ENCODE measurements at regions not wholly inside any gene's neighbourhood (a gene's known extent, or its start where the extent isn't known, plus 50 kb on each side); places are given as distances from the start of the nearest gene placed in this dataset.
A peak's percentile ranks its signal among the peaks of the same experiment; 100 is the strongest.

DNA sequence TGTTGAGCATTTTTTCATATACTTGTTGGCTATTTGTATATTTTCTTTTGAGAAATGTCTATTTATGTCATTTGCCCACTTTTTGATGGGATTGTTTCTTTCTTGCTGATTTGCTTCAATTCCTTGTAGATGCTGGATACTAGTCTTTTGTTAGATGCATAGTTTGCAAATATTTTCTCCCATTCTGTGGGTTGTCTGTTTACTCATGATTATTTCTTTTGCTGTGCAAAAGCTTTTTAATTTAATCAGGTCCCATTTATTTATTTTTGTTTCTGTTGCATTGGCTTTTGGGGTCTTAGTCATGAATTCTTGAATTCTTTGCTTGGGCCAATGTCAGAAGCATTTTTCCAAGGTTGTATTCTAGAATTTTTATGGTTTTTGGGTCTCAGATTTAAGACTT, 251.7 kb downstream of the WNT5A start:
- DNase-seq (ENCODE audit: low spot score): no peak

GRCh38 chr3:55226696-55227095, 260.4 kb downstream of the WNT5A start:
- no peak for DNase-seq (ENCODE audit: low spot score)

- DNase-seq (ENCODE audit: low spot score): no peak
Observed at GRCh38 chr3:55218577-55218976, 268.5 kb downstream of the WNT5A start.

- no peak for DNase-seq (ENCODE audit: low spot score)
Observed at GRCh38 chr3:55207744-55208143, 279.4 kb downstream of the WNT5A start.

DNA sequence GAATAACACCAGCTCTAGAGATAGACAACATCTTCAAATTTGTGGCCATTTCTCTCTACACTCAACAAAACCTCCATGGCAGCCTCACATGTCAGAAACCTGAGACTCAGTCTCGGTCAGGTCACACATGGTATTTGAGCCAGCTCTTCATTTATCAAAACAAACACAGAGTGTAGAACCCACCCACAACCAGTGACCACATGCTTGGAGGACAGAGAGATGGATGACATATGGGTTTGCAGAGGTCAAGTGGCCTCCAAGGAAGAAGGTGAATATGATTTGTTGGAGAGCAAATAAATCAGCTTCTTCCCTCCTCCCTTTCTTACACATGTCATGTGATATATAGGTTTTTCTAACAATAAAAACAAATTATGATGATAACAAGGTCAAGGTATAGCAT, 278.1 kb upstream of the LRTM1 start:
- DNase-seq (ENCODE audit: low spot score): no peak

DNA sequence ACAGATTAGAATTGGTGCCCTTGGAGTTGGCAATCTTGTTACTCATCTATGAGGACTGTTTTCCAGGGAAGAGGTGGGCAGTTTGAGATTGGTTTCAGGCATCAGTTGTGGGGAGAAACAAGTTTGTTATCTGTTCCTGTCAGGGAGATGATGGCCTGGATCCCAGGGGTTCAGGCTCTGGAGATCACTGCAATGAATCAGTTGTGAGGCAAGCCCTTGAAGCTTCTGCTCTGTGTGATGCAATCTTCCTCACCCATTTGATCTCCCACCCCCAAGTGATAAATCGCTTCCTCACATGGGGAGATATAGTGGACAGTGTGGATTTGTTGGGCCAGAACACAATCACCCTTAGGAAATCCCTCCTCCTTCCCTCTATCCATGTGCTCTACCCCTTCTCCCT, 276.6 kb upstream of the LRTM1 start:
- no peak for DNase-seq (ENCODE audit: low spot score)

DNA sequence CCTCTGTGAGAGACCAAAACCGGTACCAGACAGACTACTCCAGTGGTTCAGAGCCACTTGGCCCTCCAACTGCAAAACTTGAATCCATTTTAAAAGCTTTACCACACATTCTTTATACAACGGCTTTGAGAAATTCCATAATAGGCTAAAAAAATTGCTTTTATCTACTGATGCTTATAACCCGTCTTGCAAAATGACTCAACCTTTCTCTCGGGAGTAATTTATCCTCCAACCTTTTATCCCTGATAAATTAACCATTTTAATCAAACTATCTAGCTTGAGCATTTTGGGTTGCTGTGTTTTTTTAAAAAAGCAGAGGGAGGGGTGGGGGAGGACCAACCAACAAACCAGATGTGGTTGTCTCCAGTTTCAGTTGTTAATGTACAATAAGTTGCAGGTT, 275.7 kb upstream of the LRTM1 start:
- no peak for DNase-seq (ENCODE audit: low spot score)

DNA sequence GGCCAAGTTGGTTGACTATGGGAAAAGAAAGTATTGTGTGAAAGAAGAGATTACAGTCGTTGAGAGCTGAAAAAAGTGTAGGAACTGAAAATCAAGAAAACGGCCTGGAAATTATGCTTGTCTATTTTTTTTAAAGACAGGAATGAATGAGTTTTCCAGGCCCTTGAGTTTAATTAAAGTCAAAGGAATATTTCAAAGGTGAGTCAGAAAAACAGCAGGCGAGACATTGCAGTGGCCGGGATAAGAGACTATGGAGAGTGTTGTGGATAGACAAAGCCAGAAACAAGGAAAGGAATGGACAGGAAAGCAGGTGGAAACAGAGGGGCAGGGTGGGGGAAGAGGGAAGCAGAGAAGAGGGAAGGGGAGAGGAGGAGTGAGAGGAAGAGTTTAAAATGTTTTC, 275.1 kb upstream of the LRTM1 start:
- DNase-seq (ENCODE audit: low spot score): peak; percentile 48

DNA sequence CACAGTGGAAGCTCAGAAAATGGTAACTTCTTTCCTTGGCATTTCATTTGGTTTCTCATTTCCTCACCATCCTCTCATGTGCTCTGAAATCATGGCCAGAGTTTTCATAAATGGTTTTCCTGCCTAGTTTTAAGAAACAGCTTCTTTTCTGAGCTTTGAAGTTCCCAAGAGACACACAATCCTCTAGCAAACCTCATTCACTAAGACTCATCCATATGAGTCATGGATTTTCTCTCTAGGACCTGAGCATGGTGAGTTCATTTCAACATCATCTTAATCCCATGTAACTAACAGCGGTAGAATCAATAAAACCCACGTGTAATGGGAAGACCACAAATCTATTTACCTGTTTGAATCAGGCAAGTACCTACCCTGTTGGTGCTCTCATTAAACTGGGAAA, 274.5 kb upstream of the LRTM1 start:
- DNase-seq (ENCODE audit: low spot score): peak; percentile 48

DNA sequence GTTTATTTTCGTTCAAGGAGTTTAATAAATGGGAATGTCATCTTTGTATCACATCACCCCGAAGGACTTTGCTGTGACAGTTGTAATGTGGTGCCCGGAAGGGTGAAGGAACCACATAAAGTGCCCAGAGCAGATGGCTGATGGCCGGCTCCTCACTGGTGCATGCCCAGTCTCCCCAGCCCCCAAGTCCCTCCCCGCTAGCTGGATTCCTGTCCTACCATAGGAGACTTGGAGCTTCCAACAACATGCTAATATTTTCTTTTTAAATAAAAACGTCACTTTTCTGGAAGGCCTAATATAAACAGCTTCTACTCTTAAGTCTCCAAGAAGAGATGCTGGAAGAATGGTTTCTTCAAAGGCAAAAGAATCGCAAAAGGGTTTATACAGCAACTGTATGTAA, 273.9 kb upstream of the LRTM1 start:
- no peak for DNase-seq (ENCODE audit: low spot score)

DNA sequence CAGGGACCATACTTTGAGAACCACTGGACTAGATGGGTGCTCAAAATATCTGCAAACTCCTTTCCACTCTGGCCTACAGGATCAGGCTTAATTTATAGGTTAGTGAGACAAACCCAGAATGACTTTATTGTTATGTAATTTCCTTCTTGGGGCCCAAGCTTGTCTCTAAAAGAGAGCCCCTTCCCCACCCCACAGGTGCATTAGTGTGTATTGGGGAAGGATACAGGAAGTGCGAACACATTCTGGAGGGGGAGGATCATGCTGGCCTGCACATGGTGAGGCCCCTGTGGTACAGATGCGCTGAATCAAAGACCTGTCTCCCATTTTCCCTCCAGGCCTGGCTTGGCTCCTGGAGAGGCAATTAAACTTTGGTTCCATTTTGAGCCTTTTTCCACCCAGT, 273.0 kb upstream of the LRTM1 start:
- no peak for DNase-seq (ENCODE audit: low spot score)

DNA sequence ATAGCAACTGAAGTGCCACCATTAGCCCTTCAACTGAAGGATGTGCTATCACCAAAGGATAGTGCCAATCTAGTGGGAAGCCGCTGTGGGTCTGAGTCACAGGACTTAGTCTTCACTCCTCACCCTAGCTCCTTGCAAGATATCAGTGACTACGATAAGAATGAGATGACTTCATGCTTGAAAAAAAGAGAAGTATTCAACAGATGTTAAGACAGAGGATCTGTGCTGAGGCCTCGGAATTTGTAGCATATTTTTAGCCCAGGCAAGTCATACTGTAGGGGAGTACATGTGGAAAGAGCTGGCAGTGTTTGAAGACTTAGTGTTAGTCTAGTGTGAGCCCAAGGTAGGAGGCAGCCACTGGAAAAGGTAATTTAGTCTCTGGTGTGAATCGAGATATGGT, 270.7 kb upstream of the LRTM1 start:
- DNase-seq (ENCODE audit: low spot score): no peak

DNA sequence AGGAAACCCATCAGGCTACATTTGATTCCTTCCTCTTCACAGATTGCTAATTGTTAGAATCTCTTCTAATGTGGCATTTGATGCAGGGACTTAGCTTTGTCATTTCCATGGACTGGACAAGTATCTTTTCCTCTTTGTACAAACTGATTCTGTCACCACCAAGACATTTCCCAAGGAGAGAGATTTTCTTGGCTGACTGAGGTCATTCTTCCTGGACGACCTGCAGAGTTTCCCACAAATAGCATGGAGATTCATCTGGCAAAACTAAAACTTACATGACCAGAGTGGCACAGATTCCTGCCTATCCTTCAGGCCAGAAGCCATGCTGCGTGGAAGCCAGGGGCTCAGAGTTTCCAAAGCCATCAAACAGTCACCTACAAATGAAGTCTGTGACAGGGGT, 269.2 kb upstream of the LRTM1 start:
- no peak for DNase-seq (ENCODE audit: low spot score)

- no peak for DNase-seq (ENCODE audit: low spot score)
Observed at GRCh38 chr3:55196495-55196894, 268.6 kb upstream of the LRTM1 start.

- no peak for DNase-seq (ENCODE audit: low spot score)
Observed at GRCh38 chr3:55194376-55194775, 266.5 kb upstream of the LRTM1 start.

- no peak for DNase-seq (ENCODE audit: low spot score)
Observed at GRCh38 chr3:55191911-55192775, 264.3 kb upstream of the LRTM1 start.

DNA sequence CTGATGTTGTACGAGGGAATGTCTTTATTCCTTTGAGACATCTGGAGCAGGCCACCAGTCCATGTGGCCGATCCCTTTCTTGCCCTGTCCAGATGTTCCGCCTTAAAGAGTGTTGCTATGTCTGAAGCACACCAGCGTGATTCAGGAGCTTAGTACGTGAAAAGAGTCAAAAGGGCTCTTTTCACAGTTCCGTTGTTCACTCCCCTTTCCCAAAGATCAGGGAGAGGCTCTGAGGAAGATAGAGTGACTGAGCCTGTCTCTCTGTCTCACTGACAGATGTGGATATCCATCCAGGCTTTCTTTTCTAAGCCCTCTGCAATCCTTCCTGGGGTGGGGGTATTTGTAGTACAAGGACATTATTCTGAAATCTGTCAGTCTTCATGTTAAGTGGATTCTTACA, 262.5 kb upstream of the LRTM1 start:
- DNase-seq (ENCODE audit: low spot score): no peak

GRCh38 chr3:55189359-55189801, 261.5 kb upstream of the LRTM1 start:
- peak; percentile 92 for DNase-seq (ENCODE audit: low spot score)

DNA sequence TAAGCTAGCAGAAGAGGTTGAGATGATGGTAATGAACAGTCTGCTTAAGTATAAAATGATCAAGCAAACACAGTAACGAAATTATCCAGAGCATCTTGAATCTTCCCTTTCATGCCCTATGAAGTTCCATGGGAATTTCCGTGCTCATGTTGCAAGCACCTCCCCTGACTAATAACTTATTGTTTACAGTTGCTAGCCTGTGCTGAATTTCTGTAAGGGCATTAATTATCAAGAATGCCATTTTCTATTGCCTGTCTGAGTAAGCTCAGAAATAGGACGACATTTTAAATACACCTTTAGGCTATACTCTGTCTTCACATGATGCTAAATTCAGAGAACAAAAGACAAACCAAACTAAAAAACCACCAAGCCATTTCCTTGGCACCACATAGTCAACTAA, 257.5 kb upstream of the LRTM1 start:
- DNase-seq (ENCODE audit: low spot score): no peak

DNA sequence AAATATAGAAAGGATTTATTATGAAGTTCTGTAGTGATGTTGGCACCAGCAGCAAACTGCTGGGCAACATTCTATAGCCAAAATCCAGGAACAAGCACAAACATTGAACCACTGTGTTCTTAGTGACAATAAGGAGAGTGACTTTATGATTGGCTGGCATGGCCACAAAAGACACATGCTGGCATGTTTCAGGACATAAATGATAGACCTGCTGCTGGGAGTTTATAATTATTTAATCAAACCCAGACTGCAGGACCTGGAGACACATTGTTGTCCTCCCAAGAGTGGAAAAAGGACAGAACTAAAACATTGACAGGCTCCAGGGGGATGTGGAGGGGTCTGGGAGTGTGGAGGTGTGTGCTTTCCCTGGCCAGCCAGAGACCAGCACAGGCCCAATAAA, 255.3 kb upstream of the LRTM1 start:
- no peak for DNase-seq (ENCODE audit: low spot score)

DNA sequence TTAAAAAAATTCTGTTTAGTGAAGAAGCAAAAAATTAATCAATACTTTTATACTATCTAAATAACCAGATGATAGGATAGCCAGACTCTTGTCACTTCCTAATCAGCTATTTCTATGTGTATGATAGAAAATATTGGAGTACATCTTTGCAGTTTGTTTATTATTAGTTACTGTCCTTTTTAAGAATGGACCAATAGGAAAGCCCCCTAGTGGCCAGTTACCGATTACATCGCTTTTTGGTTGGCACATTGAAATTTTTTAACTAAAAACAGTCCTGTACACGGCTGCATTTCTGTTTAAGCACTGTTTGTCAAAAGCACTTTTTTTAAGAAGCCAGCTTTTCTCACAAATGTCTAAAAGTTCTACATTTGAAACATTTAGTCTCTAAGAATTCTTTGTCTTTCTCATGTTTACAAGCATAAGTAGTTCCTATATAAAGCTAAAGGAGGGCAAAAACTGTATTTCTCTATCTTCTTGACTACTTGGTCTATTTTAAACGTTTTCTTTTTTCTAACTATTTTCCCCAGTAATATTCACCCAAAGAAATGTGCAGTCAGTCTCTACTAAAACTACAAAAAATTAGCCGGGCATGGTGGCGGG, 253.2 kb upstream of the LRTM1 start:
- DNase-seq (ENCODE audit: low spot score): peak; percentile 72

DNA sequence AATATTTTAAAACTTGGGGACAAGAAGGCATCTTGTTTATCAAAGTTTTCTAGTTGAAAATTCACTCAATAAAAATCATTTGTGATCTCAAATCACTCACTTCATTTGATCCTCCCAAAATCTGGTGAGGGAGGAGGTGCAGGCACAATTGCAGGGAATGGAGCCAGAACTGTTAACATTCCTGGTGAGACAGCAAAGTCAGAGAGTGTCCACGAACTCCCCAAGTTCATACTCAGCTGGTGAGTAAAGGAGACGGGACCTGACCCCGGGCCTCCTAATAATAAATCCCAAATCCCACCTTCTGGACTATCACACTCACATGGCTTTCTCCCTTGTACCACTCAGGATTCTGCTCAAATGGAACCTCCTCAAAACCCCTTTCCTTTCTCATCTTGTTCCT, 252.3 kb upstream of the LRTM1 start:
- no peak for DNase-seq (ENCODE audit: low spot score)

GRCh38 chr3:55178336-55178735, 250.5 kb upstream of the LRTM1 start:
- no peak for DNase-seq (ENCODE audit: low spot score)

DNA sequence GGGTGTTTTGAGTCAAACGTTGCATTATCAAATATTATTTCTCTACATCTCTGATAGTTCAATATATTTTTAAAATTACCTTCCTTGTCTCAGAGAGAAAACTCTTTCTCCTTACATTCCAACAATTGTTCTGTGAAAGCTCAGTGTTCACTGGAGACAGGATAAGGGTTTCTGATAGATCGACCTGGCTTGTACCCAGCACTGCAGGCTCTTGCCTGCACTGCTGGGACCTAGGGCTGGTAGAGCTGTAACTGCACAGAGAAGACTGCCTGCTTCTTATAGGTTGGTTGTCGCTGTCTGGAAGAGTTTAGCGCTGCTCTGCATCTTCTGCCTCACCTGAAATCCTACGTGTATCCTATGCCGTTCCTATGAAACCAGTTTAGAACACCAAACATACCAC, 249.9 kb upstream of the LRTM1 start:
- no peak for DNase-seq (ENCODE audit: low spot score)

All from COLO829 (cell line).